OCI-LY1 (cell line): ENCODE measurements at regions not wholly inside any gene's neighbourhood (a gene's known extent, or its start where the extent isn't known, plus 50 kb on each side); places are given as distances from the start of the nearest gene placed in this dataset.

Source experiments
- H2AFZ ChIP-seq: fragments of 200-600 bp; sonication (generic), shearing (Covaris generic); 2 replicates; pipeline ENCODE4 v1.6.0; 2014; ENCODE audit warnings: antibody characterized with exemption, mild to moderate bottlenecking, low read length
- H3F3A ChIP-seq: fragments of 200-600 bp; sonication (generic), shearing (Covaris generic); 2 replicates; pipeline ENCODE4 v1.6.0; 2014; ENCODE audit warnings: mild to moderate bottlenecking, antibody characterized with exemption, low read length, moderate library complexity; ENCODE audit not compliant: insufficient read depth
- H3K27ac ChIP-seq: fragments of 200-600 bp; sonication (generic); 2 replicates; pipeline ENCODE4 v1.5.1; 2014; ENCODE audit warnings: low read length, mixed run types, mild to moderate bottlenecking, low read depth; ENCODE audit not compliant: poor library complexity, severe bottlenecking
- H3K27me3 ChIP-seq: fragments of 200-600 bp; sonication (generic); 2 replicates; pipeline ENCODE4 v1.6.0; 2014; ENCODE audit warnings: antibody characterized with exemption, mild to moderate bottlenecking, low read length, moderate library complexity; ENCODE audit not compliant: insufficient read depth
- H3K36me3 ChIP-seq: fragments of 200-600 bp; sonication (generic); 2 replicates; pipeline ENCODE4 v1.6.1; 2014; ENCODE audit warnings: mild to moderate bottlenecking, antibody characterized with exemption, low read length, moderate library complexity, mixed read lengths; ENCODE audit not compliant: insufficient read depth
- H3K4me1 ChIP-seq: fragments of 200-600 bp; sonication (generic); 2 replicates; pipeline ENCODE4 v1.5.1; 2014; ENCODE audit warnings: mild to moderate bottlenecking, low read length, moderate library complexity; ENCODE audit not compliant: insufficient read depth, severe bottlenecking
- H3K4me2 ChIP-seq: fragments of 200-600 bp; sonication (generic), shearing (Covaris generic); 2 replicates; pipeline ENCODE4 v1.6.1; 2014; ENCODE audit warnings: low read length
- H3K4me3 ChIP-seq: fragments of 200-600 bp; sonication (generic); 2 replicates; pipeline ENCODE4 v1.5.1; 2014; ENCODE audit warnings: low read length, low read depth, mild to moderate bottlenecking, mixed read lengths; ENCODE audit not compliant: poor library complexity, severe bottlenecking
- H3K79me2 ChIP-seq: fragments of 200-600 bp; shearing (Covaris generic); 2 replicates; pipeline ENCODE4 v1.6.1; 2016; ENCODE audit warnings: mixed run types, low read length, mixed read lengths; ENCODE audit not compliant: insufficient read depth
- H3K9ac ChIP-seq: fragments of 200-600 bp; sonication (generic), shearing (Covaris generic); 2 replicates; pipeline ENCODE4 v1.6.1; 2014; ENCODE audit warnings: mild to moderate bottlenecking, low read length, mixed read lengths
- H3K9me2 ChIP-seq: fragments of 200-600 bp; sonication (generic), shearing (Covaris generic); 2 replicates; pipeline ENCODE4 v1.6.1; 2014; ENCODE audit warnings: low read depth, mild to moderate bottlenecking, low read length, mixed read lengths
- H3K9me3 ChIP-seq: fragments of 200-600 bp; shearing (Covaris generic); 2 replicates; pipeline ENCODE4 v1.6.1; 2014; ENCODE audit warnings: low read length, mixed read lengths
- H4K20me1 ChIP-seq: fragments of 200-600 bp; sonication (generic), shearing (Covaris generic); 2 replicates; pipeline ENCODE4 v1.6.0; 2016; ENCODE audit warnings: mild to moderate bottlenecking, low read length; ENCODE audit not compliant: insufficient read depth
- CTCF ChIP-seq: fragments of 200-600 bp; sonication (generic), shearing (Covaris generic); IDR thresholded peaks from 2 replicates; pipeline ENCODE4 v1.5.1; 2017; ENCODE audit warnings: mild to moderate bottlenecking, antibody characterized with exemption, low read length, moderate library complexity, mixed read lengths
- EZH2 ChIP-seq: fragments of 200-600 bp; sonication (generic), shearing (Covaris generic); IDR thresholded peaks from 2 replicates; pipeline ENCODE4 v1.8.0; 2017; ENCODE audit warnings: borderline replicate concordance, mixed run types, mild to moderate bottlenecking, antibody characterized with exemption, low read length, moderate library complexity, mixed read lengths

GRCh38 chr2:167708998-167709397 is 538.4 kb downstream of the STK39 start:
- Histone ChIP-seq H3F3A (no peaks in the 10 kb centered on the region), H3K9me2 (no peaks in the 10 kb centered on the region), H3K9me3 (no peaks in the 10 kb centered on the region), H4K20me1 (no peaks in the 10 kb centered on the region), H3K36me3 (no peaks in the 10 kb centered on the region), H3K4me1 (no peaks in the 10 kb centered on the region), H3K4me3 (no peak overlapping the region), H3K9ac (no peak overlapping the region), H3K27ac (no peak overlapping the region), H3K79me2 (no peaks in the 10 kb centered on the region), H3K27me3 (no peaks in the 10 kb centered on the region), H2AFZ (no peak overlapping the region), H3K4me2 (no peak overlapping the region)
- TF ChIP-seq EZH2 = no peak

- Histone ChIP-seq H3K27me3 (no peaks in the 10 kb centered on the region), H3F3A (no peaks in the 10 kb centered on the region), H3K79me2 (no peaks in the 10 kb centered on the region), H3K9ac (no peak overlapping the region), H3K4me3 (no peak overlapping the region), H4K20me1 (no peaks in the 10 kb centered on the region), H2AFZ (no peak overlapping the region), H3K36me3 (no peaks in the 10 kb centered on the region), H3K9me3 (no peaks in the 10 kb centered on the region), H3K4me1 (no peaks in the 10 kb centered on the region), H3K27ac (no peak overlapping the region), H3K4me2 (no peak overlapping the region), H3K9me2 (no peaks in the 10 kb centered on the region)
- TF ChIP-seq CTCF = no peak
- TF ChIP-seq EZH2 = no peak
Measured at GRCh38 chr2:167706800-167707199, 540.6 kb downstream of the STK39 start.

GRCh38 chr2:167703441-167703840 is 544.0 kb downstream of the STK39 start:
- Histone ChIP-seq H3K36me3 (no peaks in the 10 kb centered on the region), H3K27me3 (no peaks in the 10 kb centered on the region), H3F3A (no peaks in the 10 kb centered on the region), H4K20me1 (no peaks in the 10 kb centered on the region), H3K9me3 (no peaks in the 10 kb centered on the region), H3K4me2 (no peak overlapping the region), H2AFZ (no peak overlapping the region), H3K9me2 (no peaks in the 10 kb centered on the region), H3K27ac (no peak overlapping the region), H3K4me1 (no peaks in the 10 kb centered on the region), H3K9ac (no peak overlapping the region), H3K79me2 (no peaks in the 10 kb centered on the region), H3K4me3 (no peak overlapping the region)
- TF ChIP-seq CTCF (no peak), EZH2 (no peak)

- no peaks in the 10 kb centered on the region for H3F3A ChIP-seq
- H3K27ac ChIP-seq = no peak overlapping the region
- TF ChIP-seq EZH2 = no peak
- no peak for TF ChIP-seq CTCF
- no peaks in the 10 kb centered on the region for H3K4me1 ChIP-seq
- H3K9me3 ChIP-seq = no peaks in the 10 kb centered on the region
- H3K9me2 ChIP-seq = no peaks in the 10 kb centered on the region
- no peaks in the 10 kb centered on the region for H3K27me3 ChIP-seq
- no peak overlapping the region for H3K4me2 ChIP-seq
- no peak overlapping the region for H3K9ac ChIP-seq
- H2AFZ ChIP-seq = no peak overlapping the region
- H3K36me3 ChIP-seq = no peaks in the 10 kb centered on the region
- H4K20me1 ChIP-seq = no peaks in the 10 kb centered on the region
- no peak overlapping the region for H3K4me3 ChIP-seq
- no peaks in the 10 kb centered on the region for H3K79me2 ChIP-seq
Measured at GRCh38 chr2:167702227-167702626, 545.2 kb downstream of the STK39 start.
